BJ (cell line): ENCODE measurements at regions not wholly inside any gene's neighbourhood (a gene's known extent, or its start where the extent isn't known, plus 50 kb on each side); places are given as distances from the start of the nearest gene placed in this dataset.
"Not testable (repeated sequence)": the region's sequence is repeated elsewhere in the genome, so short reads cannot be mapped to it uniquely, and the experiment has no call there.

ENCODE experiments used
- CTCF ChIA-PET: fragments of 350-600 bp; formaldehyde crosslinking; extraction: SDS; loops from one replicate; lab custom pipeline; 2021; ENCODE audit warnings: antibody characterized with exemption, inconsistent platforms; lab: Yijun Ruan, JAX
- POLR2A ChIA-PET: fragments of 300-600 bp; sonication (Branson Sonifier 250); formaldehyde crosslinking; extraction: SDS; loops from one replicate; lab custom pipeline; 2021; ENCODE audit warnings: antibody characterized with exemption; lab: Charles Lee
- DNase-seq: peaks from one replicate; pipeline ENCODE4 v3.0.0-alpha.2; 2011; ENCODE audit warnings: low read depth
- H3K27me3 ChIP-seq: 2 replicates; pipeline ENCODE4 v1.6.0; 2011; ENCODE audit warnings: low read length; ENCODE audit not compliant: control insufficient read depth, insufficient read depth
- H3K36me3 ChIP-seq: 2 replicates; pipeline ENCODE4 v1.5.1; 2011; ENCODE audit warnings: low read length; ENCODE audit not compliant: control insufficient read depth, insufficient read depth
- H3K4me3 ChIP-seq: 2 replicates; pipeline ENCODE4 v1.5.1; 2011; ENCODE audit warnings: low read depth, mild to moderate bottlenecking, control low read depth, low read length
- CTCF ChIP-seq: IDR thresholded peaks from 2 replicates; pipeline ENCODE4 v1.5.1; 2011; ENCODE audit warnings: low read depth, mild to moderate bottlenecking, control low read depth, inconsistent platforms, low read length, moderate library complexity; ENCODE audit not compliant: insufficient read depth

- ChIA-PET CTCF (no interaction called here), POLR2A (no interaction called here)
- no peak for DNase-seq
- no peak for TF ChIP-seq CTCF
- H3K27me3 ChIP-seq = no peaks in the 10 kb centered on the region; the same call in 1 of the 2 replicates
- no peak overlapping the region for H3K4me3 ChIP-seq
- H3K36me3 ChIP-seq = no peaks in the 10 kb centered on the region
Observed at GRCh38 chr11:93603225-93604007, 58.1 kb upstream of the CEP295 start.

GRCh38 chr11:93596171-93596570 is 53.0 kb upstream of the SMCO4 start:
- POLR2A ChIA-PET, H3K4me3 ChIP-seq, H3K27me3 ChIP-seq, H3K36me3 ChIP-seq, CTCF ChIA-PET, DNase-seq: not testable (repeated sequence)
